HG03520 (cell line): ENCODE measurements at regions not wholly inside any gene's neighbourhood (a gene's known extent, or its start where the extent isn't known, plus 50 kb on each side); places are given as distances from the start of the nearest gene placed in this dataset.

ENCODE experiments used
- ATAC-seq: cut with Tn5 transposase; IDR thresholded peaks from one replicate; pipeline ENCODE4 v1.9.1; 2021; ENCODE audit warnings: mild to moderate bottlenecking, moderate library complexity; ENCODE audit not compliant: unreplicated experiment

- ATAC-seq, result no peak
Observed at GRCh38 chr7:67962863-67963262, 966.2 kb downstream of the TYW1 start.

DNA sequence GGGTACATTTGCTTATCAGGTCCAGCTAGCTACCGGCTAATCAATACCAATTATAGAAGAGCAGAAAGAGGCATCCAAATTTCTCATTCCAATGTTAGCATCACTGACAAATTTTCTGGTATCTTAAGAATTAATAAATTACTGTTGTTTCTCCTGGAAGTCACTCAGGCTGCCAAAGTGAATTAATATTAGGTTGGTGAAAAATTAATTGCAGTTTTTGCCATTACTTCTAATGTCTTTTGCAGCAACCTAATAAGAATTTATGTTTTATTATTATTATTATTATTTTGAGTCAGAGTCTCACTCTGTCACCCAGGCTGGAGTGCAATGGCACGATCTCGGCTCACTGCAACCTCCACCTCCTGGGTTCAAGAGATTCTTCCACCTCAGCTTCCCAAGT lies 979.9 kb downstream of the TYW1 start:
- ATAC-seq, result no peak

DNA sequence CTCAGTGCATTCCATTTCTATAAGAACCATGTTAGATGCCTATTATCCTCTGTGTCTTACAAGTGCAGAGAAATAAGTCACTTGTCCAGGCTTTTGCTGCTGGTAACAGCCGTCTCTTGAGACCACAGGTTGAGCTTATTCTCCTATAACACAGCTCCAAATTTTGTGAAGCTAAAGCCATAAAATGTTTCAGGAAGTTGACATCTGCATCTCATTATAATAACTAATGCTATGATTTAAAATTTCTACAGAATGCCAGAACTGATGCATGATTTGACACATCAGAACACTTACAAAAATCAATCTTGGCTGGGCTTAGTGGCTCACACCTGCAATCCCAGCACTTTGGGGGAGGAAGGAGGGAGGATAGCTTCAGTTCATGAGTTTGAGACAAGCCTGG lies 986.9 kb downstream of the TYW1 start:
- ATAC-seq, result no peak

DNA sequence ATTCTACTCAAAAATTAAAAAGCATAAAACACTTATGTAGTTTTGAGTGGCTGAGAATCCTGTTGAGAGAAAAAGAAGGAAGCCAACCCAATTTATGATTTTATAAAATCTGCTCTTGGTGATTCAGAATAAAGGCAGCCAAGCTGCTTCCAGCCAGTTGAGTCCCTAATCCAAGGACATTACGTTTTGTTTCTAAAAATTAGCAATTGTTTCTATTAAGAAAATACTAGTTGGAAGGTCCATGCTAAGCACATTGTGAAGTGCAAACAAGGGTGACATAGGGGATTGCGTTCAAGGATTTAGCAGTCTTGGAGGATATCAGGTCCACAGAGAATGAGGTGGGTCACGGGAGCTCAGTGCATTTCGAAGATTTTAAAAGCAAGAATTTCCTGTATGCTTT lies 987.7 kb downstream of the TYW1 start:
- ATAC-seq, result no peak

DNA sequence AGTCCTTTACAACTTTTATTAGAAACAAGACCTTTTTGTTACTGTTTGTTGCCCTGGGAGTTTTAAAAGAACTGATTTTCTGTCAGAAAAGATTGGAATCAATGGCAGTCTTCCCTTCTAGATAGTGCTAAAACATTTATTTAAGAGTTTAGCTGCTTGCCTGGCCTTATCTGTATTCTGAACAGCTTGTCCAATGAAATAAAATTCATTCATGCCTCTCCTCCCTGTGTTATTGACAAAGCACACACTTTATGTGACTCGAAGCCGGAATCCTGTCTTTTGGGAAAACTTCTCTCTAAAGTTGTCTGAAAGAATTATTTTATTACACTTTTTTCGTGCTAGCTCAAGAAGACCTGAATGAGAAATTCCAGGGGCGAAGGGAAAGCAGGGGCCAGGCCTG lies 992.5 kb downstream of the TYW1 start:
- ATAC-seq, result no peak

GRCh38 chr7:67990003-67990402 lies 993.4 kb downstream of the TYW1 start:
- ATAC-seq, result no peak

GRCh38 chr7:67990716-67991115 lies 994.1 kb downstream of the TYW1 start:
- ATAC-seq, result no peak

- ATAC-seq, result no peak
Observed at GRCh38 chr7:67992287-67992686, 995.7 kb downstream of the TYW1 start.

DNA sequence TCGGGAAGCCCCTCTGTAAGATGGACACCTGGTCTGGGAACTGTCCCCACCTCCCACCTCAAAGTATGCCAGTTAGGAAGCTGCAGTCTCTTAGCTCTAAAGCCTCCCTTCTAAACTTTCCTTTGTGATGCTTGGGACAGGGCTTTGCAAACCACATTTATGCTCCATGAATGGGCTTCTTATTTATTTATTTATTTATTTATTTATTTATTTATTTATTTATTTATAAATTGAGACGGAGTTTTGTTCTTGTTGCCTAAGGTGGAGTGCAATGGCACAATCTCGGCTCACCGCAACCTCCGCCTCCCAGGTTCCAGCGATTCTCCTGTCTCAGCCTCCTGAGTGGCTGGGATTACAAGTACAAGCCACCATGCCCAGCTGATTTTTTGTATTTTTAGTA lies 1009.4 kb downstream of the TYW1 start:
- ATAC-seq, result no peak

- ATAC-seq, result no peak
Observed at GRCh38 chr7:68006619-68007018, 1010.0 kb downstream of the TYW1 start.

DNA sequence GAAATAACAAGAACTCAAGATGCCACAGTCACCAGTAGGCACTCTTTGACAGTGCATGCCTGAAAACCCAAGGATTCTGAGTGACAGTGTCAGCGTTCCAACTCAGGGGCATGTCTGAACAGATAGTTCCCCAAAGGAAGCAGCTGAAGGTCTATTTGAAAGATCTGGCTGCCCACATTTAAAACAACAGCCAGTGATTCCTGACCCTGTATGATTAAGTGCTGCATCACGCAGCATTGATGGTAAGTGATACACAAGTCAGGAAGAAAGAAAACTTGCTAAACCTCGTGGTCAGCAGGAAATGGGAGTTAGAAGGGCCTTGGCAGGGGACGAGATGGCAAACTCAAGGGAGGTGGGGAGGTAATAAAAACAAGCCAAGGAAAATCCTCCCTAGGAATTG lies 1013.1 kb downstream of the TYW1 start:
- ATAC-seq, result no peak

DNA sequence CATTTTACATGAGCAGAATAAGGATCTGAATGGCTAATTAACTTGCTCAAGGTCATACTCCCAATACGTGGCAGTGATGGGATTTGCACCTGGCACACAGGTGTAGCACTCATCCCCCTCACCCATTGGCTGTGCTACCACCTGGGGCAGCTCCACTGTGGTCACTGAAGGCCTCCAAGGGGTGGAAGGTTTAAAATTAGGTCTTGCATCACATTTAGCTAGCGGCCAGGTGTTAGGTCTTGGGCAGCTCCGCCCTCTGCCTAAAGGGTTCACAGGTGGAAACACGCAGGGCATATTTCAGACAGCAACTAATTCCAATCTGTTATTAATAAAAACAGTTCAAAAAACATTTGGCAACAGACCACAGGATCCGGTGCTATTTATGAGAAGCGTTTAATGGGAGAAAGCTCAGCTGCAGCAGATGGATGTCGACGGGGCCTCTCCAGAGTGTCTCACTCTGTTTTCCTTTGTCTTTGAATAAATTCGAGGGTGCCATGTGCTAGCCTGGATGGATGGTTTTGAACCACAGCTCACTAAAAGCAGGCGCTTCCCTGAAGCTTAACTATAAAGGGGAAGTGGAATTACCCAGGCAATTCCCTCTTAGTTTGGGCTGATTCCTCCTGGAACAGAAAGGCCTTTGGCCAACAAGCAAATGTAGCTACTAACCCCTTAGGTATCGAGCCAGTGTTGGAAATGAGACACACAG lies 1017.6 kb downstream of the TYW1 start:
- ATAC-seq, result no peak

DNA sequence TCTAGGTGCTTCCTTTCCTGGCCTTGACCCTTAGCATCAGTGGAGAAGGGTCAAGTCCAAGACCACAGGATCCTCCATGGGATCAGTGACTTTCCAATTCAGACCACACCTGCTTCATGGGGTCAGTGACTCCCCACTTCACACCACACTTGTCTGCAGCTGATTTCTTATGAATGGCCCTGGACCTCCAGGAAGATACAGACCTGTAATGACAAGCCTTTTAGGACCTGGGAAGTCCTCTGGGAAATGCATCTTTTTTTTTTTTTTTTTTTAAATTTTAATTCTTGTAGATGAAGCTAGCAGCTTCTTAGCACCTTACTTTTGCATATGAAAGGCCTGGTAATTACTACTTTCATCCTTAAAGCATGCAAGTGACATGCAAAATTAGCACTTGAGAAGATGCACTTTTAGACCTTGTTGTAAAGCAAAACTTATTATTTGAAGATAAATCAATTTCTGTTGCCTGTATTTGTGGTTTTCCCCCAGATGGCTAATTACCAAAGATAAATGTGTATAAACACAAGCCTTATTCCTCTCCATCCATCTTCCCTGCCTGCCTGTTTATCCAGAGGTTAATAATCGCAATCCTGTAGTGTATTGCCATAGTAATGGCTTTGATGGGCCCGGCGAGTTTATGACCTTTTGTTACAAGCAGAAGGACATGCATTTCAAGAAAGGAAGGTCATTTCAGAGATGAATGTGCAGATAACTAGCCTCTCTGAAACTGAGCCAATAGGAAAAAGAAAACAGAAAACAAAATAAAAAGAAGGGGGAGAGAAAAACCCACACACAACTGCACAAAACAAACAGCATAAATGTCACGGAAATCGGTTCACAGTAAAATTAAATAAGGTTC lies 1018.7 kb downstream of the TYW1 start:
- no peak for ATAC-seq

- ATAC-seq, result no peak
Observed at GRCh38 chr7:68015978-68016532, 1019.4 kb downstream of the TYW1 start.

GRCh38 chr7:68020102-68020501 lies 1023.5 kb downstream of the TYW1 start:
- ATAC-seq, result no peak

- no peak for ATAC-seq
Observed at GRCh38 chr7:68025369-68025768, 1028.7 kb downstream of the TYW1 start.

GRCh38 chr7:68030530-68030929 lies 1033.9 kb downstream of the TYW1 start:
- no peak for ATAC-seq

- no peak for ATAC-seq
Observed at GRCh38 chr7:68031180-68031943, 1034.7 kb downstream of the TYW1 start.

GRCh38 chr7:68038621-68039314 lies 1042.1 kb downstream of the TYW1 start:
- no peak for ATAC-seq

DNA sequence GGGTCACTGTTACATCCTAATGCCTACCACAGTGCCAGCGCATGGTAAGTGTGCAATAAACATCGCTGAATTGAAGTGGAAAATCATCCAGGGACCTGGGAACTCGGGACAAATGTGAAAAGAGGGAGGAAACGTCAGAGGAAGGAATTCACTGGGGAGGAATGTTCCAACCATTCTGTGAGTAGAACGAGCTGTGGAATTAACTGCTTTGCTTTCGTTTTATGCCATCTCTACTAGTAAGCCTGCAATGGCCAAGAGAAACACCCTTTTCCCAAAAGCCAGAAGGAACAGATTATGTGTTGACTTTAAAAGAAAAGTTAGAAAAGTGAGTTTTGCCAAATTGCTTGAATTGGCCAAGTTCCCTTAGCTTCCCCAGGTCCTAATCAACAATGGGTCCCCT lies 1044.9 kb downstream of the TYW1 start:
- ATAC-seq, result no peak

- ATAC-seq, result no peak
Observed at GRCh38 chr7:68043546-68043945, 1046.9 kb downstream of the TYW1 start.
